ENCODE measurements at regions not wholly inside any gene's neighbourhood (a gene's known extent, or its start where the extent isn't known, plus 50 kb on each side); places are given as distances from the start of the nearest gene placed in this dataset.

GRCh38 chr10:91162495-91163268 is 57.8 kb upstream of the PCGF5 start:
- TF ChIP-seq EZH2 (IDR thresholded peaks at IDR 0.05; ENCODE audit: low read length, unreplicated experiment) (no peak), CTCF (conservative IDR thresholded peaks at IDR 0.05; ENCODE audit: low read depth, low read length) (no peak)

Data from PC-3 (cell line).